Activated naive CD4-positive, alpha-beta T cell treated with anti-CD3 and anti-CD28 coated beads, Interleukin-2, amount 50 U/mL, for 72 hours (primary cell): ENCODE measurements at regions not wholly inside any gene's neighbourhood (a gene's known extent, or its start where the extent isn't known, plus 50 kb on each side); places are given as distances from the start of the nearest gene placed in this dataset.

ENCODE experiments used
- ATAC-seq, 2 donors: fragments of 150-1000 bp; cut with Tn5 transposase; 2 replicates each; pipeline ENCODE4 v1.10.0; 2021; ENCODE audit warnings: mild to moderate bottlenecking in 2 of 2, moderate library complexity in 2 of 2
- DNase-seq, 2 donors: peaks; one replicate each; pipeline ENCODE4 v3.0.0; 2021 to 2022; ENCODE audit warnings: low spot score in 2 of 2
- H3K27ac Mint-ChIP-seq, 2 donors: one replicate each; pipeline ENCODE4 v1.8.0; 2022; ENCODE audit warnings: mild to moderate bottlenecking in 2 of 2, mixed read lengths in 2 of 2
- H3K36me3 Mint-ChIP-seq, 2 donors: one replicate each; pipeline ENCODE4 v1.8.0; 2022; ENCODE audit warnings: mixed read lengths in 2 of 2
- H3K9me3 Mint-ChIP-seq, 2 donors: one replicate each; pipeline ENCODE4 v1.8.0; 2022; ENCODE audit warnings: mixed read lengths in 2 of 2

- H3K9me3 Mint-ChIP-seq: peaks cover 9% of the 10 kb centered on the region in 2 donors
- H3K36me3 Mint-ChIP-seq: peaks cover 7 to 8% of the 10 kb centered on the region in 2 donors
- ATAC-seq (no peak), DNase-seq (no peak)
- no peak overlapping the region for H3K27ac Mint-ChIP-seq
Measured at GRCh38 chr3:127339928-127340861, 52.3 kb upstream of the PRR20G start.

- DNase-seq: no peak
- no peak for ATAC-seq
- Mint-ChIP-seq H3K36me3 (peaks cover 7 to 8% of the 10 kb centered on the region in 2 donors), H3K9me3 (peaks cover 12 to 13% of the 10 kb centered on the region in 2 donors), H3K27ac (no peak overlapping the region)
Measured at GRCh38 chr3:127339016-127339415, 51.2 kb upstream of the PRR20G start.

DNA sequence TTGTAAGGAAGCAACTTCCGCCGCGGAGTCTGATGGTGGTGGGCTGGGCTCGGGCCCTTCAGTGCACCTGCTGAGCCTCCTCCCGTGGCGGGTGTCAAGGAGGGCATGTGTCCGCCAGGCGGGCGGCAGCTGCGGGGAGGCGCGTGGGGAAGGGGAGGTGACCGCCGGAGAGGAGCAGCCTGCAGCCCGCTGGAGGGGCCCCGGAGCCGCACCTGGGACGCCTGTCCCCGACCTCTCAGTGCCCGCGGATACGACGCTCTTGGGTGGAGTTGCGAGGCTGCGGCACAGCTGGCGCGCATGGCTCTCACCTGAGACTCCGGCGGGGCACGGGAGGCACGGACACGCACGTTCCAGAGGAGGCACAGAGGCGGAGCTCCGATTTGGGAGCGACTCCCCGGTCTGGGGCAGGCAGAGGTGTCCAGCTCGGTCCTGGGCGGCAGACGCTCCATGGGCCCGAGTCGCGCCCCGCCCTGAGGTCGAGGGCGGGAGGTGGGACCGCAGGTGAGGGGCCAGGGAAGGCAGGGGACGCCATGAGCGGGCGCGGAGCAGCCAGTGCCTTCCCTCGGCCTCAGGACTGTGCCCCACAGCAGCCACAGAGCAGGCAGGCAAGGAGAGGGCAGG, 50.2 kb upstream of the PRR20G start:
- H3K36me3 Mint-ChIP-seq: peaks cover 7 to 8% of the 10 kb centered on the region in 2 donors
- H3K9me3 Mint-ChIP-seq: peaks cover 12 to 13% of the 10 kb centered on the region in 2 donors
- H3K27ac Mint-ChIP-seq: no peak overlapping the region
- ATAC-seq: no peak
- no peak for DNase-seq
